H1 (cell line): ENCODE measurements at regions not wholly inside any gene's neighbourhood (a gene's known extent, or its start where the extent isn't known, plus 50 kb on each side); places are given as distances from the start of the nearest gene placed in this dataset.

ENCODE experiments used
- CTCF ChIA-PET: fragments of 300-600 bp; sonication (Branson Sonifier 250); formaldehyde crosslinking; loops from one replicate; lab custom pipeline; 2021; ENCODE audit not compliant: partially characterized antibody; lab: Charles Lee
- POLR2A ChIA-PET: fragments of 300-600 bp; sonication (Branson Sonifier 250); formaldehyde crosslinking; loops from one replicate; lab custom pipeline; 2021; ENCODE audit warnings: inconsistent platforms; ENCODE audit not compliant: partially characterized antibody; lab: Charles Lee
- DNase-seq, 2 experiments: peaks; one replicate each; pipeline versions ENCODE4 v3.0.0 to v3.0.0-alpha.2; 2010 to 2022; ENCODE audit warnings: low spot score in 2 of 2, low read depth in 1 of 2, mixed read lengths in 1 of 2
- FAIRE-seq: peaks from 2 replicates; lab custom pipeline; 2011; peaks lifted over from hg19 to GRCh38; lab: Jason Lieb, UNC
- H2AFZ ChIP-seq: 2 replicates; pipeline ENCODE4 v1.8.1; 2012; ENCODE audit warnings: low read length, inconsistent platforms
- H2AK5ac ChIP-seq: 2 replicates; pipeline ENCODE4 v1.6.1; 2013; ENCODE audit warnings: low read depth, low read length
- H2BK120ac ChIP-seq: replicated peaks from 2 replicates; pipeline ENCODE3; 2013; ENCODE audit warnings: low read depth, low read length, inconsistent platforms
- H2BK12ac ChIP-seq: 2 replicates; pipeline ENCODE4 v1.6.1; 2013; ENCODE audit warnings: low read depth, low read length
- H2BK15ac ChIP-seq: 2 replicates; pipeline ENCODE4 v1.6.1; 2013; ENCODE audit warnings: low read length
- H2BK20ac ChIP-seq: 2 replicates; pipeline ENCODE4 v1.6.1; 2013; ENCODE audit warnings: low read length
- H2BK5ac ChIP-seq: 2 replicates; pipeline ENCODE4 v1.6.1; 2013; ENCODE audit warnings: low read depth, low read length
- H3K14ac ChIP-seq: 2 replicates; pipeline ENCODE4 v1.6.1; 2013; ENCODE audit warnings: inconsistent platforms; ENCODE audit not compliant: insufficient read length
- H3K18ac ChIP-seq: 2 replicates; pipeline ENCODE4 v1.6.1; 2013; ENCODE audit warnings: low read length; ENCODE audit errors: extremely low read depth
- H3K23ac ChIP-seq: 2 replicates; pipeline ENCODE4 v1.6.1; 2013; ENCODE audit warnings: inconsistent platforms; ENCODE audit not compliant: insufficient read length
- H3K23me2 ChIP-seq: 2 replicates; pipeline ENCODE4 v1.6.1; 2013; ENCODE audit warnings: low read depth, low read length
- H3K27ac ChIP-seq: 2 replicates; pipeline ENCODE4 v1.6.1; 2011; ENCODE audit warnings: low read depth, low read length, inconsistent platforms
- H3K27me3 ChIP-seq, 4 experiments: replicated peaks in 1 of 4; 1 replicate in 1 of 4; 2 replicates in 3 of 4; pipeline versions ENCODE4 v1.6.1 to v1.8.1; 2011 to 2013; ENCODE audit warnings: low read length in 3 of 4, mild to moderate bottlenecking in 3 of 4, inconsistent platforms in 2 of 4, mixed read lengths in 2 of 4, moderate library complexity in 1 of 4; ENCODE audit not compliant: control insufficient read depth in 3 of 4, insufficient read depth in 3 of 4; ENCODE audit errors: extremely low read depth in 1 of 4
- H3K36me3 ChIP-seq, 4 experiments: 2 replicates each; pipeline versions ENCODE4 v1.6.1 to v1.8.1; 2011 to 2013; ENCODE audit warnings: mild to moderate bottlenecking in 4 of 4, low read length in 3 of 4, moderate library complexity in 2 of 4, control low read depth in 1 of 4, inconsistent platforms in 1 of 4; ENCODE audit not compliant: insufficient read depth in 4 of 4, control insufficient read depth in 2 of 4
- H3K4ac ChIP-seq: replicated peaks from 2 replicates; pipeline ENCODE3; 2013; ENCODE audit warnings: low read length, low read depth, mixed read lengths, inconsistent platforms; ENCODE audit not compliant: insufficient read length
- H3K4me1 ChIP-seq, 4 experiments: replicated peaks in 1 of 4; 1 replicate in 1 of 4; 2 replicates in 3 of 4; pipeline versions ENCODE4 v1.6.1 to v1.8.1; 2011 to 2013; ENCODE audit warnings: low read length in 3 of 4, inconsistent platforms in 2 of 4, mixed read lengths in 1 of 4; ENCODE audit not compliant: insufficient read depth in 4 of 4, control insufficient read depth in 3 of 4
- H3K4me2 ChIP-seq, 2 experiments: 2 replicates each; pipeline versions ENCODE4 v1.6.1 to v1.8.1; 2011 to 2013; ENCODE audit warnings: low read depth in 2 of 2, low read length in 2 of 2, control low read depth in 1 of 2, inconsistent platforms in 1 of 2, mild to moderate bottlenecking in 1 of 2; ENCODE audit not compliant: insufficient read depth in 1 of 2
- H3K4me3 ChIP-seq, 4 experiments: fragments of 200-600, 300-600 bp in 1 of 4; sonication (generic), shearing (Covaris generic), sonication (Bioruptor Twin) in 1 of 4; 2 replicates each; pipeline versions ENCODE4 v1.5.1 to v1.8.1; 2011 to 2016; ENCODE audit warnings: low read length in 4 of 4, low read depth in 3 of 4, control low read depth in 2 of 4, inconsistent platforms in 2 of 4, mild to moderate bottlenecking in 2 of 4, mixed read lengths in 1 of 4, moderate library complexity in 1 of 4; ENCODE audit not compliant: insufficient read depth in 2 of 4; ENCODE audit errors: extremely low read depth in 1 of 4
- H3K56ac ChIP-seq: replicated peaks from 2 replicates; pipeline ENCODE3; 2013; ENCODE audit warnings: low read depth, mild to moderate bottlenecking, mixed read lengths, low read length, inconsistent platforms; ENCODE audit not compliant: insufficient read length
- H3K79me1 ChIP-seq: 2 replicates; pipeline ENCODE4 v1.6.1; 2013; ENCODE audit warnings: low read depth, low read length, control low read depth
- H3K79me2 ChIP-seq, 2 experiments: 2 replicates each; pipeline versions ENCODE4 v1.6.1 to v1.8.1; 2012 to 2013; ENCODE audit warnings: low read length in 2 of 2, mild to moderate bottlenecking in 2 of 2, inconsistent platforms in 1 of 2; ENCODE audit not compliant: insufficient read depth in 2 of 2, control insufficient read depth in 1 of 2
- H3K9ac ChIP-seq, 4 experiments: replicated peaks in 1 of 4; 1 replicate in 1 of 4; 2 replicates in 3 of 4; pipeline versions ENCODE4 v1.6.1 to v1.8.1; 2011 to 2013; ENCODE audit warnings: low read depth in 3 of 4, low read length in 3 of 4, control low read depth in 2 of 4, mild to moderate bottlenecking in 2 of 4, moderate library complexity in 2 of 4, inconsistent platforms in 1 of 4; ENCODE audit errors: extremely low read depth in 1 of 4
- H3K9me3 ChIP-seq, 2 experiments: 2 replicates each; pipeline versions ENCODE4 v1.6.1 to v1.8.1; 2012 to 2013; ENCODE audit warnings: mild to moderate bottlenecking in 2 of 2, moderate library complexity in 2 of 2, control low read depth in 1 of 2, inconsistent platforms in 1 of 2, low read depth in 1 of 2, low read length in 1 of 2, mixed read lengths in 1 of 2; ENCODE audit not compliant: insufficient read depth in 2 of 2
- H4K20me1 ChIP-seq, 2 experiments: replicated peaks in 1 of 2; 2 replicates each; pipeline versions ENCODE3 to v1.8.1; 2011 to 2013; ENCODE audit warnings: inconsistent platforms in 2 of 2, low read length in 2 of 2, mild to moderate bottlenecking in 1 of 2; ENCODE audit not compliant: insufficient read depth in 2 of 2, control insufficient read depth in 1 of 2
- H4K5ac ChIP-seq: 2 replicates; pipeline ENCODE4 v1.6.1; 2013; ENCODE audit warnings: low read length, low read depth, mixed read lengths, inconsistent platforms; ENCODE audit not compliant: insufficient read length
- H4K8ac ChIP-seq: 2 replicates; pipeline ENCODE4 v1.8.0; 2013; ENCODE audit warnings: mild to moderate bottlenecking, moderate library complexity, low read length, inconsistent platforms; ENCODE audit not compliant: insufficient read depth; ENCODE audit errors: extremely low read depth
- H4K91ac ChIP-seq: replicated peaks from 2 replicates; pipeline ENCODE3; 2013; ENCODE audit warnings: low read length, mixed read lengths, inconsistent platforms; ENCODE audit not compliant: insufficient read length
- NRF1 ChIP-seq: IDR thresholded peaks from 2 replicates; pipeline ENCODE4 v1.6.1; 2011; ENCODE audit warnings: mild to moderate bottlenecking, low read depth, low read length, improper control_type of control experiment
- TBP ChIP-seq: IDR thresholded peaks from 2 replicates; pipeline ENCODE4 v1.6.1; 2011; ENCODE audit warnings: low read depth, low read length, improper control_type of control experiment
- WGBS, 2 experiments: shearing (Covaris generic) in 1 of 2; methylation state at CpG; one replicate each; pipeline versions ENCODE4 v1.1.6 to v1.1.7; 2013 to 2015; ENCODE audit warnings: low lambda C conversion rate in 2 of 2, mixed read lengths in 2 of 2, inconsistent platforms in 1 of 2, low coverage in 1 of 2, missing lambda C conversion rate in 1 of 2; ENCODE audit not compliant: insufficient replicate concordance in 2 of 2, insufficient coverage in 1 of 2, insufficient read length in 1 of 2; ENCODE audit errors: extremely low coverage in 1 of 2, missing lambda C conversion rate in 1 of 2; 5-methylcytosine and 5-hydroxymethylcytosine counted together

DNA sequence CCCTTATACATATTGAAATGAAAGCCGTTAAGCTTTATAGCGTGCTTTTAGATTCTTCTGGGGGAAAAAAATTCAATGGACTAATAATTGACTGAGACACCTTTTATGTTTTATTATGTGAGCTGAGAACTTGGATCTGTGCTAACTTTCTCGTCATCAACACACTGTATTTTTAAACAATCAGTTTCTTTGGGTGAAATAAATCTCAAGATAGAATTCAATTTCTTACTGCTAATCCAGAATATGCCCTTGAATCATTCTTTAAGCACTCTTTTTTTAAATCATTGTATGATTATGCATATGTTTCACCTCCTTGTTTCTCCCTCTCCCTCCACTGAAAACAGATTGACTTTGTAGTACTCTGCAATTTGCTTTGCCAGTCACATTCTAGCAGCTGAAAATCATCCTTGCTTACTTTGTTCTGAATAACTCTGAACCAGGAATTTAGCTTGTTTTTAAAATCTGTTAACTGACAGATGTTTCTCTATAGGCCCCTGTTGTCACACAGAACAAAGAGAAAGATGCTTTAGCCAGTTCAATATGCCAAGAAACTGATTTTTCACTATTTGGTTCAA is 81.5 kb downstream of the SLIT2 start:
- H3K9ac ChIP-seq, result no peak overlapping the region
- H3K23ac ChIP-seq, result no peak overlapping the region
- H3K18ac ChIP-seq, result no peak overlapping the region
- no peak overlapping the region for H2BK20ac ChIP-seq
- H3K79me2 ChIP-seq, result no peaks in the 10 kb centered on the region
- H3K56ac ChIP-seq, result no peak overlapping the region
- H2AK5ac ChIP-seq, result no peak overlapping the region
- DNase-seq (no peak), FAIRE-seq (no peak)
- no peak overlapping the region for H4K5ac ChIP-seq
- no peak overlapping the region for H2BK120ac ChIP-seq
- H4K20me1 ChIP-seq, result no peaks in the 10 kb centered on the region
- H3K4me3 ChIP-seq, result no peak overlapping the region
- H3K27me3 ChIP-seq, result no peaks in the 10 kb centered on the region
- no peak overlapping the region for H3K4ac ChIP-seq
- POLR2A ChIA-PET, result no interaction called here
- H3K79me1 ChIP-seq, result no peaks in the 10 kb centered on the region
- H3K23me2 ChIP-seq, result no peaks in the 10 kb centered on the region
- H3K4me2 ChIP-seq, result no peak overlapping the region
- no peak overlapping the region for H4K8ac ChIP-seq
- CTCF ChIA-PET, result interaction anchor here (1.4 kb wide), 1 partner anchor 350 kb away, joined by 3 read pairs; no protein-coding TSS in a partner anchor
- H3K27ac ChIP-seq, result no peak overlapping the region
- no peak overlapping the region for H2AFZ ChIP-seq
- H4K91ac ChIP-seq, result no peak overlapping the region
- no peak overlapping the region for H2BK15ac ChIP-seq
- no peak overlapping the region for H3K14ac ChIP-seq
- 49% methylated on average over 3 of the region's 3 CpGs; no CpG with 5 or more reads in 1 of the 2 experiments for WGBS, 2 experiments
- H2BK5ac ChIP-seq, result no peak overlapping the region
- H3K9me3 ChIP-seq, result no peaks in the 10 kb centered on the region; a peak in 1 of 4 replicates
- H3K4me1 ChIP-seq, result peaks cover 0 to 5% (median 2%) of the 10 kb centered on the region in 4 experiments; a peak in 2 of 7 replicates
- H2BK12ac ChIP-seq, result no peak overlapping the region
- H3K36me3 ChIP-seq, result no peaks in the 10 kb centered on the region
- TF ChIP-seq TBP (no peak), NRF1 (no peak)
